GM18870 (cell line): ENCODE measurements at regions not wholly inside any gene's neighbourhood (a gene's known extent, or its start where the extent isn't known, plus 50 kb on each side); places are given as distances from the start of the nearest gene placed in this dataset.
"Not testable (repeated sequence)": the region's sequence is repeated elsewhere in the genome, so short reads cannot be mapped to it uniquely, and the experiment has no call there.

Experiments
- ATAC-seq: cut with Tn5 transposase; IDR thresholded peaks from one replicate; pipeline ENCODE4 v1.9.1; 2021; ENCODE audit warnings: moderate library complexity; ENCODE audit not compliant: unreplicated experiment

DNA sequence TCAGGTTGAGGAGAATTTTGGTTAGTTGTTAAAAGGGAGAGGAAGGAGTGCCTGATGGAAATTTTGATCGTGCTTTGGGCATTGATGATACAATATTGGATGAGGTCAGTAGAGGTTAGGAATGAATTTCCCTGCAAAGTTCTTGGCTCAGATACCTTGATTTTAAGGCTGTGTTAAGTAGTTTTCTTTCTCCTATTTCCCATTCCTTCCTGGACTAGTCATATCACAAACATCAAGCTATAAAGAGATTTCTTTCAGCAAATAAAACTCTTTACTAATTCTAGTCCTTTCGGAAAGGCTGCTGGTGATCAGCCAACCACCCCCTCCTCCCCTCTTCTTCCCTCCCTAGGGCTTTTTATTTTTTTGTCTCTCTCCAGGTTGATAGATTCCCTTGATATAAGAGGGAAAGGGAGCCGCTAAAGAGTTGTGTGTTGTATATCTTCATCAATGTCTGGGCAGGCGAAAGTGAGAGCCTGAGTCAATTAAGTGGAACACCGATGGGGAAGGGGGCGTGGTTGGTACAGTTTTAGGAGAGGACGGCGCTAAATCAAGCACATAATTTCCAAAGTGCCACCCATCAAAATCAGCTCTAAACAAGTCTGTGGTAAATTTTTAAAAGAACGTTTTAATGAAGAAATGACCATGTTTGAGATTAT, 100.1 kb upstream of the PLXNA2 start:
- ATAC-seq = no peak

DNA sequence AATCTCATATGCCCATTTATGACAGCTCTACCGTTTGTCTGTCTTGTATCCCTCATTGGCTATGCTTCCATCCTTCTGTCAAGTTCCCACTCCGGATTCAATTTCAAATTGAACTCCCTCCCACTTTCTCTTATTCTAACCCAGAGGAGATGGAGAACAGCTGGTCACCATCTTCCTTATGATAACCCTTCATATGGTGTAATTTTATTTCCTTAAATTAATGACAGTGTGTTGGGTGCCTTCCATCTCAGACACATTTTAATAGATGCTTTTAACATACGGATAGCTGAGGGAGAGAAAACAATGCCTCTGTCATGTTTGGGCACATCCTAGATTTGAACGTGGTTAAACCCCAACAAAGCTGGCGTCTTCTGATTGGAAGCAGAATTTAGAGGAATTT, 103.0 kb upstream of the PLXNA2 start:
- ATAC-seq = no peak

DNA sequence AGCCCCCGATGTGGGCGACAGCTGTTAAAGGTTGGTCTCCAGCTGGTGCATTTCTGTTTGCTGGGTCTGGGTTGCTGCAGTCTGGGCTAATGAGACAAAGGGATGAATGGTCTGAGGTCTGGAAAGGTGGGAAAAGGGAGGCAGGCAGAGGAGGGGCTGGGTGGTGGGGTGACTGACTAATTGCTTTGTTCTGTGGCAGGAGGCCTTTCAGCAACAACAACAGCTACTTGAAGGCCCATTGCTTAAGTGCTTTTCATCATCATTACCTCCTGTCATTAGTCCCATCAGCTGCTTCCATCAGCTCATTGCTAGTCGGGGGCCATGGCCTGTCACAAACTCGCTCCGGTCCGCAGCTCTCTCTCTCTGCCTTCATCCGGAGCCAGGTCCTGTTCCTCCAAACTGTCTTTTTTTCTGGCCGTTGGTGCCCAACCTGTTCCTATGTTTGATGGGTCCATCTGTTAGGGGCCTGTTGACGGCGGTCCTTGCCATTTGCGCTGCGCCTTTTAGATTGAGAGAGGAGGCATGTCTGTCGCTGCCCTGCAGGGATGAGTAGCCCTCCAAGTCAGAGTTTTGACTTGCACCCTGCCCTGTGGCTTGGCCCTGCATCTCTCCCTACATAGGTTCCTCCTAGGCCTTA, 105.6 kb upstream of the PLXNA2 start:
- ATAC-seq = no peak

DNA sequence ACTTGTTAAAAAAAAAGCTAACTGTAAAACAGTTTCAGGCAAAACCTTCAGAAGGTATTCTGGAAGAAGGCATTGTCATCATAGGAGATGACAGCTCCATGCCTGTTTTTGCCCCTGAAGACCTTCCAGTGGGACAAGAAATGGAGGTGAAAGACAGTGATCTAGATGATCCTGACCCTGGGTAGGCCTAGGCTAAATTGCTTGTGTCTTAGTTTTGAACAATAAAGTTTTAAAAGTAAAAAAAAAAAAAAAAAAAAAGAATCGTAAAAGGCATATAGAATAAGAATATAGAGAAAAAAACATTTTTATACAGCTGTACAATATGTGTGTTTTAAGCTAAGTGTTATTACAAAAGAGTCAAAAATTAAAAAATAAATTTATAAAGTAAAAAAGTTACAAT, 106.6 kb upstream of the PLXNA2 start:
- ATAC-seq = no peak

DNA sequence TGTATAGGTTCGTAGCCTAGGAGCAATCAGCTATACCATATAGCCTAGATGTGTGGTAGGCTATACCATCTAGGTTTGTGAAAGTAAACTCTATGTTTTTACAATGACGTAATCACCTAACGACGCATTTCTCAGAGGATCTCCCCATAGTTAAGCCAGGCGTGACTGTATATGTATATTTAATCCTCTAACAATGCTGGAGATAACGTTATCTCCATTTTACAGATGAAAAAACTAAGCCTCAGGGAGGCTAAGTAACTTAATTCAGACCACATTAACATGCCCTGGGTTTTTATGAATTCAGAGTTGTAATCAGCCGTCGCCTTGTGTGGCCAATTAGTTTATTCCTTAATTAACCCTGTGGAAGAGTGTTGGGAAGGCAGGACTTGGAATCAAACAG, 107.7 kb upstream of the PLXNA2 start:
- no peak for ATAC-seq

DNA sequence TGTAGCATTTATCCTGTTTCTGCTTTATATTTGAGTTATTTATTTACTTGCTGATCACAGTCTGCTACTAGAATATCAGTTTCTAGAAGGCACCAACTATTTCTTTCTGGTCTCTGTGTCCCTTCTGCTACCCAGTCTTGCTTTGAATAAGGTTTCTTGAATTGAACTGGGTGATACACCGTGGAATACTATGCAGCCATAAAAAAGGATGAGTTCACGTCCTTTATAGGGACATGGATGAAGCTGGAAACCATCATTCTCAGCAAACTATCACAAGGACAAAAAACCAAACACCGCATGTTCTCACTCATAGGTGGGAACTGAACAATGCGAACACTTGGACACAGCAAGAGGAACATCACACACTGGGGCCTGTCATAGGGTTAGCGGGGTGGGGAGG, 109.6 kb upstream of the PLXNA2 start:
- not testable (repeated sequence) for ATAC-seq

DNA sequence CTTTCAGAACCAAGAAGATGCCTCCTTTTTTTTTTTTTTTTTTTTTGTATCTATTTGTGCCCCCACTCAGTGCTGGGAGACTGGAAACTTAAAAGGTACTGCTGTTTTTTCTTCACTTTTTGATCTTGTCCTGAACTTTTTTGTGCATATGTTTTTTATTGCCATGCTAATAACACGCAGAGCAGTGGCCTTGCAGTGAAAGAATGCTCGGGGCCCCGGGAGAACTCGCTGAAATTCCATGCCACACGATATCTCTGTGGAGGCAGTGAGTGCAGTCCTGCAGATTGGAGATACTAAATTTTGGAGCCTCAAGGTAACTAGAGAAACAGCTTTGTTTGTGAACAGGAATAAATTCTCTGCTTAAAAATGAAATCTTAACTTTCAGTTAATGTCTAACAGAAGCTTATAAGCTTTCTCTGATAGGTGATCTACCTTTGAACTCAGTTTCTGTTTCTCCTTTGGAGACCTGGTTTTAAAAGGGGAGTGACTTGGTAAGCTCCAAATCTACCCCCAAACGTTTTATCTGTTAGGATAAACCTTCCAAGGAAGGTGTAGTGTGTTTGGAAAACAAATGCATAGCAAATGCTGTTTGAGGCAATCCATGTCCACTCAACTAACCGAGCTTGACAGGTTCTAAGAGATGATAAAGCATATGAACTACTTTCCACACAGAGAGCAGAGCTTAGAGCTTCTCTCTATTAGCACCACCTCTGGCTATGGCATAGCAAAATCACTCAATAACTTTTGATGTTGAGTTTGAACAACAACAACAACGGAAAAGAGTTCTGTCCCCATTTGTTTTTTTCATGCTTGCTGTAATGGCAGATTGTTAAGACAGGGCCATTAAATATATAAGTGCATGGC, 113.7 kb upstream of the PLXNA2 start:
- ATAC-seq = no peak

DNA sequence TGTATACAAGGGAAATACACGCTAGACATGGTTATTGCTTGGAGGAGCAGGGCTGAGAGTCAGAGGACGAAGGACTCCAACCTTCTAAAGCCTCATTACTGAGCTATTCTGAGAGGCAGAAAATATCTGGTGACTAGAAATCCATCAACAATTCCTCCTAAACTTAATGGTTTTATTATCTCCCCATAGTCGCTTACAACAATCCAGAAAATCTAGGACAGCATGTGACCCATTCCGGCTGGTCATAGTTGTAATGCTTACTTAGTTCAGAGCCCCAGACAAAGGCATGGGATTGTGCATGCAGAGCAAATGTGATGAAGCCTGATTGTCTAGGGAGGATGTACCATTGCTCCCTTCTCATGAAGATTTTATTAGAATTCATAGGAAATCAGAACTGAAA, 114.5 kb upstream of the PLXNA2 start:
- no peak for ATAC-seq

DNA sequence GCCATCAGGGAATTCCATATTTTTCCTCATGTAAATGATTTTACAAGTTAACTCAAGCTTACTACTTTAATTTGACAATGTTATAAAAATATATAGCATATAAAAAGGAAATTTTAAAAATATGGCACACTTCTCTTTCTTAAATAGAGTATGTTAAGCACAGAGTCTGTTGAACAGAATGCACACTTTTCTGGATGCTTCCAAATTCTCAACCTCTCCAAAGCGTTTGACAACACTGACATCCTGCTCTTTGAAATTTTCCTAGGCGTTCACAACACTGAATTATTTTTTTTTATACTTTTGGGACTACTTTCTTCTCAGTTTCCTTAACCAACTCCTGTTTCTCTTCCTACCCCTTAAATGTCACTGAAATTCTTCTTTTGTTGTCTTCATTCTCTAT, 117.8 kb upstream of the PLXNA2 start:
- no peak for ATAC-seq

DNA sequence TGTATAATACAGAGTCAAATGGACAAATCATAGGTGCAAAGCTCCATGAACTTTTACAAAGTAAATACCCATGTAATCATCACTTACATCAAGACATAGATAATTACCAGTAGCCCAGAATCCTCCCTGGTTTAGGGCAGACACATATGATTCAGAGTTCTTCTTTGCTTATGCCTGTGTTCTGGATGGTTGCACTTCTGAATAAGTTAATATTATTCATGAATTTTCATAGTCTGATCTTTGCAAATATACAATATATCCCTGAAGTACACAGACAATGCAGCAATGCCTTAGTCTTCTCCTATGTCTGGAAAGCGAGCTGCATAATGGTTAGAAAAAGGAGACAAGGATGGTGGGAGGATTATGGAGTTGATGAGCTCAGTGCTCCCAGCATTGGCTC, 122.4 kb upstream of the PLXNA2 start:
- ATAC-seq = no peak

DNA sequence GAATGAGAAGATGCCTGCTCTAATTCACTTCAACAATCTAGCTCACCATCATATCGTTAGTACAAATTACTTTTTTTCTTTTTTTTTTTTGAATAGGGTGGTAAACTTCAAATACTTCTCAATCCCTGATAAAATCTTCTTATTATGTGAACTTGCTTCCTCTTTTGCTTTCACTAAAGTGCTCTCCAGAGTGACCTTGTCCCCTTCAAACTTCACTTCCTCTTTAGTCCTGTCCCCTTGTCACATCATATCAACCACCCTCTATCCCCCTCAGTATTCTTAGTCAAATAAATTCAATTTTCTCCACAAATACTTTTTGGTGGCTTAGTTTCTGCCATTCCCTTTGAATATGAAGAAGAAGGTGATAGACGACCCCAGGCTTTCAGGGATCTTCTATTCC, 124.9 kb upstream of the PLXNA2 start:
- no peak for ATAC-seq

DNA sequence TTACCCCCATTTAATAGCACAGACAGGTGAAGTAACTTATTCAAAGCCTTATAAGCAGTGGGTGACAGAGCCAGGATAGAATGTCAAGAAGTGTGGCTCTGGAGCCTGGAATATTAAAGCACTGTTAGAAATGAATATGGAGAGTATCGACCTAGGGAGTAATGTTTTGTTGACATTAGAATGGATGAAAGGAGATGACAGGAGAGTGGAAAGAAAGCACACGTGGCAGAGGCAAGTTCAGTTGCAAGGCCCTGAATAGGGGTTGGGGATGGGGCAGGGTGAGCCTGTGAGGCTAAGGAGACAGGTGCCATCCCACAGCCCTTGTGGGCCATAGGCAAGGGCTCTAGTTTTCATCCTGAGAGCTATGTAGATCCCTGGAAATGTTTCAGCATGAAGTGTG, 125.5 kb upstream of the PLXNA2 start:
- ATAC-seq = no peak

DNA sequence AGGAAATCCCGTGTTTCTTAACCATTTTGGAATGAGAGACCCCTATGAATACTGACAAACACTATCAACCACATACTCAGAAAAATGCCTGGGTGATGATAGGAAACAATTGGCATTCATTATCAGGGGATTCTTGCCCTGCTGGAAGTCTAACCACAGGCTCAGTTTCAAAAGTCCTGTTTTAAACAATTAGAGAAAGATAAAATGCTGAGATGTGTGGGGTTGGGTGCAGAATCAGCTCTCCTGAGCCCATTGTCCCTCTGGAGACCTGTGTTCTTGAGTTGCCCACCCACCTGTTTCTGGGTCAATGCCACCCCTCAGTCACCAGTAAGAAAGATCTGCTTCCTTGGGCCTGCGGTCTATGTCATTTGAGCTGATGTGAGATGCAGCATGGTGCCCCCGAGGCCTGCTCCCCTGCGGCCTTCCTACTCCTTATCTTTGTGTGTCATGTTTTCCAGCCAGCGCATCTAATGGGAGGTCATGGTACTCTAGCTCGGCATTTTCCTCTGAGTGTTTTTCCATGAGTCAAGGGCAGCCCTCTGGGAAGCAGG, 130.3 kb upstream of the PLXNA2 start:
- no peak for ATAC-seq

DNA sequence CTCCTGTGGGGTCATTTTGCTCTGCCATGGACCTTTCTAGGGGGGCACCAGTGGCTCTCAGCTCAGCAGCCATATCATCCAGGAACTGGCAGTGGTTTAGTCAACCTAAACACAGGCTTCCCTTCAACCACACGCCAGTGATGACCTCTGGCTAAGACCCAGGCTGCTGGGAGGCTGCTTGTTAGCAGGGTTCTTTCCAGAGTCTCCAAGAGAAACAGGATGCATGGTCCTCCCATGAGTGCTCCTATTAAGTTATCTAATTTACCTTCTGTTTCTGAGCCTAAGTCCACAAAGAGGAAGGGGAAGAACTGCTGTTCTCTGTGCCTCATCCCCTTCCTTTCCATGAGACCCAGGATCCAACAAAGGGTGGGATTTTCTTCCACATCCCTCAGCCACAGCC, 137.3 kb upstream of the PLXNA2 start:
- ATAC-seq = no peak

DNA sequence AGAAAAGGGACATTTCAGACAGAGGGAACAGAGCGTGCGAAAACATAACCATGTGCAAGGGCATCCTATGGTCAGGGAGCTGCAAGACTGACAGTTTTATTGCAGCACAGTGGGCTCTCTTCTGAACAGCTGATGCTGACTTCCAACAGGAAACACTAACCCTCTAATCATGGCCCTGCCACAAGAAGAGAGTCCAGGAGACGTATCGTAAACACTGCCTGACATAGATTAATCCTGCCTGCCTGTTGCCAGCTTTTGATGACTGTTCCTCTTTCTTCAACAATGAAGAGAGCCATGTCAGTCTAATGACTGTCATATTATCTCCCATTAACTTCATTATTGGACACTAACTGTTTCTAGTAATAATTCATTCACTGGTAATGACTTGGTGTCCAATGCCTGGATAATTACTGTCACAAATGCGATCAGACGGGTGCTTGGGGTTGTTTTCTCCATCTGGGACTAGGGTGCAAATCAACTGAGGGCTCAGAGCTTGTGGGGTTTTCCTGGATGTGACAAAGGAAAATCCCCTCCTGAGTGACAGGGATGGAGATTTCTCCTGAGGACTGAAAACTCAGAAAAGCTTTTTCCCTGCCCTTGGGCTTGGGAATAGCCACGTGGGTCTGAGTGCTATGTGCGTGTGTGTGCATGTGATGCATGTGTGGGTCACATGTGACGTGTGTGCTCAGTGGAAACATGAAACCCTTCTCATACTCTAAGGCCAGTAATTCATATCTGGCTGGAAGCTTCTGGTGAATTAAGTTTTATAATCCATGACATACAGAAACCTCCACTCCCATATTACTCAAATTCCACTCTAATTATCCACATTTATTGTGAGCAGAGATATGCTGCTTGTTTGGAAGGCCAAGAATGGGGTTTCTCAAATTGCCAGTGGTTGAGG, 144.0 kb upstream of the PLXNA2 start:
- ATAC-seq = no peak

DNA sequence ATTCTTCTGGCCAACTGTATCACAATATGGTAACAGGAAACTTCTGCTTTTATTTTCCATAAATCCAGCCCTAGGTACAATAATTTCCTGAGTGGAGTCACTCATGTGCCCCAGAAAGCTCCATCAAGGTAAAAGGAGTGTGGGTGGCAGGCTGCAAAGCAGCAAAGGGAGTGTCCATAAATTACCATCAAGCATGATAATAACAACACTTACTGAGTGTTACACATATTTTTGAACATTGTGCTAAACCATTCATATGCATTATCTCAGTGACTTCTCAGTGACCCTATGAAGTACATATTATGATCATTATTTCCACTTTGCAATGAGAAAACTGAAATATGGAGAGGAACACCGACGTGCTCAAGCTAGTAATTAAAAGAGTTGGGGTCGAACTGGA, 149.2 kb upstream of the PLXNA2 start:
- ATAC-seq = no peak

DNA sequence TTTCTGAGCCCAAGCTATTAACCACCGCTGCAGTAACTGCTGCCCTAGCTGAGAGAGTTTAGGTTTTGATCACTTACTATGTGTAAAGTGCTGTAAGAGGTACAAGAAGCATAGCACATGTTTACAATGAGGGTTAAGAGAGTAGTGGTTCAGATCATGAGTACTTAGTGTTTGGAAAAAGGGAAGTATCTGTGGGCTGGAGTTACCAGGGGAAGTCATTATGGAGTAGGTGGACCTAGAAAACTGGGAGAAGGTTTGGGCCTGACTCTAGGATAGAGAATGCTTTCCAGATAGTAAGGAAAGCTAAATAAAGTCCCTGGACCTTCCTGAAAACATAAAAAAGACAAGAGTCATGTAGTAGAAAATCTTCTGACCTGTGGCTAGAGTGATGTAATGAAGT, 149.6 kb upstream of the PLXNA2 start:
- ATAC-seq = no peak

DNA sequence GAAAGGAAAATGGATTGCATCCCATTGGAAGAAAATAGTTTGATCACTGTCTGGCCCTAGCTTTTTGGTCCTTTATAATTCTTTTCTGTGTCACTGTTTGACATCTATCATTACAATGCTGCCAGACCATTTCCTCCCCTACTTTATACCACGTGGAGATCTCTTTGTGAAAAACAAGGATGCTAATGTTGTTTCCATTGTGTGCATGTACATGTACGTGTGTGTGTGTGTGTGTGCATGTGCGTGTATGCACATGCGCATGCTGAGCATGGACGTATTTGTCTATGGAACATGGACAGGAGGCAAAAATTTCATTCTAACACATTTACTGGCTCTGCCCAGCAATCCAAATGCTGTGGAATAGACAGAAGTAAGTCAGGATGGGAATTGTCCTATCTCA, 153.1 kb upstream of the PLXNA2 start:
- ATAC-seq = no peak

DNA sequence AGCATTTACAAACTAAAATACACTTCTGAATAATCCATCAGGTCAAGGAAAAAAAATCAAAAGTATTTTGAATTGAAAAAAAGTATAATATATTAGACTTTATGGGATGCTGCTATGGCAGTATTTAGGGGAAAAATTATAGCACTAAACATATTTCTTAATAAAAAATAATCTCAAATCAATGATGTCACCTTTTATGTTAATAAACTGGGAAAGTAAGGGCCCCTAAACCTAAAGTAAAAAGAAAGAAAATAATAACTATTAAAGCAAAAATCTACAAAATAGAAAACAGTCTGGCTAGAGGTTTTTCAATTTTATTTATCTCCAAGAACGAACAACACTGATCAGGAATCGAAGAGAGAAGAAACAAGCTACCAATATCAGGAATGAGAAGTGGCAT, 160.8 kb upstream of the PLXNA2 start:
- no peak for ATAC-seq

DNA sequence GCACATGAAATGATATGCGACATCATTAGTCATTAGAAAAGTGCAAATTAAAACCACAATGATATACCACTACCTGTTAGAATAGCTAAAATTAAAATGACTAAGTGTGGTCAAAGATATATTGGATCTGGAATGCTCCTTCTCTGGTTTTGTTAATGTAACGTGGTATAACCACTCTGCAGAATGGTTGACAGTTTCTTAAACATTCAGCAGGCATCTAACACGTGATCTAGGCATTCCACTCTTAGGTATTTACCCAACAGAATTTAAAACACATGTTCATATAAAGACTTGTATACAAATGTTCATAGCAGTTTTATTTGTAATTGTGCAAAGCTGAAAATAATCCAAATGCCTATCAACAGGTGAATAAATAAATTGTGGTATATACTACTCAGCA, 165.0 kb upstream of the PLXNA2 start:
- no peak for ATAC-seq

DNA sequence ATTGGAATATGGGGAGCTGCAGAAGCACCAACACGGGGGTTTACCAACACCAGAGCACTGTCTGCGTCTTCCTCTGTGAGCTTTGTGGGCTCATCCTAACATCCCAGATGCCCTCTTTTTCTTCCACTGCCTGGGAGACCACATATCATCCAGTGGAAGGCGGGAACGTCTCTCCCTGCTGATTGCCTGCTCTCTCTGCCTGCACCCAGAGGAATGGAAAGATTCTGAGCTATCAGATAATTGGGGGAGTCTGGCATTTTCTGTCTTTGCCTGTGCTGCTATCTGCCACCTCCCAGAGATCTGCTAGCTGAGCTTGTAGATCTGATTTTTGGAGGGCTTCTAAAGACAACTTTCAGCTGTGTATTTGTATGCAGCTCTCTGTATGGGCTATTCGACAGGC, 166.2 kb upstream of the PLXNA2 start:
- no peak for ATAC-seq
